CD4-positive, alpha-beta T cell (primary cell): ENCODE measurements at regions not wholly inside any gene's neighbourhood (a gene's known extent, or its start where the extent isn't known, plus 50 kb on each side); places are given as distances from the start of the nearest gene placed in this dataset.

ENCODE experiments used
- ATAC-seq: fragments of 200-7000 bp; cut with Tn5 transposase; one replicate; pipeline ENCODE4 v1.10.0; 2022; ENCODE audit warnings: mild to moderate bottlenecking; ENCODE audit not compliant: poor library complexity
- CTCF ChIA-PET: fragments of 350-600 bp; sonication (Branson Sonifier 250); formaldehyde crosslinking; loops from one replicate; lab custom pipeline; 2021; ENCODE audit warnings: antibody characterized with exemption, inconsistent platforms; lab: Charles Lee
- POLR2A ChIA-PET: fragments of 350-600 bp; sonication (Branson Sonifier 250); formaldehyde crosslinking; loops from one replicate; lab custom pipeline; 2021; ENCODE audit warnings: antibody characterized with exemption, inconsistent platforms; lab: Charles Lee
- DNase-seq, 14 experiments: peaks; one replicate each; pipeline ENCODE4 v3.0.0-alpha.2; 2013 to 2020; ENCODE audit warnings: mixed read lengths in 2 of 14
- H3K27ac ChIP-seq, 2 donors: one replicate each; pipeline versions ENCODE4 v1.5.1 to v1.7.0; 2013; ENCODE audit warnings: low read length in 2 of 2, low read depth in 1 of 2, mild to moderate bottlenecking in 1 of 2
- H3K27me3 ChIP-seq, 2 experiments: 1 replicate in 1 of 2; 2 replicates in 1 of 2; pipeline versions ENCODE4 v1.6.1 to v1.7.0; 2013; ENCODE audit warnings: low read length in 2 of 2, control low read depth in 1 of 2, mild to moderate bottlenecking in 1 of 2, moderate library complexity in 1 of 2; ENCODE audit not compliant: insufficient read depth in 2 of 2, control insufficient read depth in 1 of 2
- H3K36me3 ChIP-seq: one replicate; pipeline ENCODE4 v1.6.1; 2013; ENCODE audit warnings: low read length, control low read depth; ENCODE audit not compliant: insufficient read depth
- H3K4me1 ChIP-seq: one replicate; pipeline ENCODE4 v1.6.1; 2013; ENCODE audit warnings: low read length, control low read depth; ENCODE audit not compliant: insufficient read depth
- H3K4me3 ChIP-seq: one replicate; pipeline ENCODE4 v1.5.1; 2013; ENCODE audit warnings: mild to moderate bottlenecking, low read length, moderate library complexity
- H3K9me3 ChIP-seq, 2 experiments: 1 replicate in 1 of 2; 2 replicates in 1 of 2; pipeline versions ENCODE4 v1.6.1 to v1.7.0; 2013; ENCODE audit warnings: low read length in 2 of 2, mild to moderate bottlenecking in 2 of 2, control low read depth in 1 of 2, moderate library complexity in 1 of 2; ENCODE audit not compliant: control insufficient read depth in 1 of 2, insufficient read depth in 1 of 2
- H3K27ac Mint-ChIP-seq: one replicate; pipeline ENCODE4 v1.8.0; 2020; ENCODE audit warnings: mixed read lengths
- H3K27me3 Mint-ChIP-seq: one replicate; pipeline ENCODE4 v1.8.0; 2021; ENCODE audit warnings: mixed read lengths
- H3K36me3 Mint-ChIP-seq: one replicate; pipeline ENCODE4 v1.8.0; 2021; ENCODE audit warnings: low read depth, mixed read lengths
- H3K4me1 Mint-ChIP-seq: one replicate; pipeline ENCODE4 v1.8.0; 2021; ENCODE audit warnings: low read depth, mixed read lengths
- H3K4me3 Mint-ChIP-seq: one replicate; pipeline ENCODE4 v1.8.0; 2020; ENCODE audit warnings: mild to moderate bottlenecking, mixed read lengths
- H3K9me3 Mint-ChIP-seq: one replicate; pipeline ENCODE4 v1.8.0; 2020; ENCODE audit warnings: mixed read lengths
- CTCF ChIP-seq: fragments of 200-600 bp; IDR thresholded peaks from one replicate; pipeline ENCODE4 v1.8.0; 2022; ENCODE audit warnings: antibody characterized with exemption, mild to moderate bottlenecking
- intact Hi-C, 2 experiments: fragments of 100-400 bp; cut with DNase I in 1 of 2; cut with micrococcal nuclease in 1 of 2; formaldehyde crosslinking; loops; one replicate each; pipeline versions ENCODE4 v1.15.1 to v1.9.0; 2023 to 2025; cut with DNase I, micrococcal nuclease

GRCh38 chr5:74310386-74310785, 330.1 kb downstream of the ENC1 start:
- intact Hi-C loops, result no loop called here
- Histone ChIP-seq H3K36me3 (no peaks in the 10 kb centered on the region), H3K27ac (no peak overlapping the region), H3K4me1 (no peaks in the 10 kb centered on the region), H3K4me3 (no peak overlapping the region), H3K9me3 (no peaks in the 10 kb centered on the region), H3K27me3 (peaks cover 2 to 5% of the 10 kb centered on the region in 2 experiments)
- Mint-ChIP-seq H3K27ac (no peak overlapping the region), H3K36me3 (no peaks in the 10 kb centered on the region), H3K9me3 (no peaks in the 10 kb centered on the region), H3K4me3 (no peak overlapping the region), H3K27me3 (peaks cover 12% of the 10 kb centered on the region), H3K4me1 (no peaks in the 10 kb centered on the region)
- no peak for ATAC-seq
- POLR2A ChIA-PET, result no interaction called here
- CTCF ChIA-PET, result interaction anchor here (0.6 kb wide), 1 partner anchor 390 kb away, joined by 3 read pairs; no protein-coding TSS in a partner anchor
- no peak for TF ChIP-seq CTCF
- DNase-seq, result no peak

- ChIA-PET POLR2A (no interaction called here), CTCF (no interaction called here)
- peaks cover 2 to 5% of the 10 kb centered on the region in 2 experiments for H3K27me3 ChIP-seq
- Mint-ChIP-seq H3K27ac (no peak overlapping the region), H3K27me3 (peaks cover 12% of the 10 kb centered on the region), H3K4me3 (no peak overlapping the region), H3K9me3 (no peaks in the 10 kb centered on the region), H3K36me3 (no peaks in the 10 kb centered on the region), H3K4me1 (no peaks in the 10 kb centered on the region)
- H3K4me1 ChIP-seq, result no peaks in the 10 kb centered on the region
- no peak overlapping the region for H3K4me3 ChIP-seq
- H3K27ac ChIP-seq, result no peak overlapping the region
- no peak for TF ChIP-seq CTCF
- ATAC-seq, result no peak
- H3K9me3 ChIP-seq, result no peaks in the 10 kb centered on the region
- no peak for DNase-seq
- H3K36me3 ChIP-seq, result no peaks in the 10 kb centered on the region
- intact Hi-C loops, result loop anchor here in 1 of 2 experiments (10.0 kb wide), 1 partner anchor 336 kb away; the partner anchor contains the start of gene ENC1
Observed at GRCh38 chr5:74309050-74309449, 331.5 kb downstream of the ENC1 start.

- Mint-ChIP-seq H3K4me1 (no peaks in the 10 kb centered on the region), H3K27me3 (peaks cover 4% of the 10 kb centered on the region), H3K36me3 (no peaks in the 10 kb centered on the region), H3K9me3 (no peaks in the 10 kb centered on the region), H3K27ac (no peak overlapping the region), H3K4me3 (no peak overlapping the region)
- ChIA-PET CTCF (no interaction called here), POLR2A (no interaction called here)
- Histone ChIP-seq H3K27me3 (peaks cover 2 to 5% of the 10 kb centered on the region in 2 experiments), H3K4me3 (no peak overlapping the region), H3K9me3 (no peaks in the 10 kb centered on the region), H3K36me3 (no peaks in the 10 kb centered on the region), H3K4me1 (no peaks in the 10 kb centered on the region), H3K27ac (no peak overlapping the region)
- intact Hi-C loops, result loop anchor here in 1 of 2 experiments (10.0 kb wide), 1 partner anchor 338 kb away; the partner anchor contains the start of gene ENC1
- no peak for TF ChIP-seq CTCF
- ATAC-seq (no peak), DNase-seq (no peak)
Observed at GRCh38 chr5:74306845-74307244, 333.7 kb downstream of the ENC1 start.
